Neural cell (in vitro differentiated cells): ENCODE measurements at regions not wholly inside any gene's neighbourhood (a gene's known extent, or its start where the extent isn't known, plus 50 kb on each side); places are given as distances from the start of the nearest gene placed in this dataset.

Source experiments
- H2AFZ ChIP-seq: fragments of 200-600, 300-800 bp; sonication (generic), shearing (Covaris generic); 2 replicates; pipeline ENCODE4 v1.6.0; 2014; ENCODE audit warnings: low read depth, mild to moderate bottlenecking, antibody characterized with exemption, low read length, moderate library complexity
- H3F3A ChIP-seq: fragments of 200-600 bp; shearing (Covaris generic); 2 replicates; pipeline ENCODE4 v1.6.1; 2016; ENCODE audit warnings: mild to moderate bottlenecking, moderate library complexity, mixed read lengths, antibody characterized with exemption, low read length; ENCODE audit not compliant: insufficient read depth, poor library complexity, severe bottlenecking
- H3K27ac ChIP-seq: fragments of 200-600, 300-800 bp; sonication (generic), shearing (Covaris generic); 2 replicates; pipeline ENCODE4 v1.5.1; 2014; ENCODE audit warnings: mild to moderate bottlenecking, low read length, moderate library complexity
- H3K27me3 ChIP-seq: fragments of 300-800, 200-600 bp; sonication (generic), shearing (Covaris generic); 2 replicates; pipeline ENCODE4 v1.6.0; 2014; ENCODE audit warnings: mild to moderate bottlenecking, low read depth, low read length, moderate library complexity; ENCODE audit not compliant: insufficient read depth
- H3K36me3 ChIP-seq: fragments of 300-800, 200-600 bp; sonication (generic), shearing (Covaris generic); 2 replicates; pipeline ENCODE4 v1.5.1; 2014; ENCODE audit warnings: mild to moderate bottlenecking, antibody characterized with exemption, low read length, moderate library complexity; ENCODE audit not compliant: insufficient read depth
- H3K4me2 ChIP-seq: fragments of 300-800, 200-600 bp; sonication (generic), shearing (Covaris generic); 2 replicates; pipeline ENCODE4 v1.6.0; 2014; ENCODE audit warnings: mild to moderate bottlenecking, low read length
- H3K4me3 ChIP-seq: fragments of 300-800, 200-600 bp; sonication (generic), shearing (Covaris generic); 2 replicates; pipeline ENCODE4 v1.5.1; 2014; ENCODE audit warnings: mild to moderate bottlenecking, low read length, moderate library complexity
- H3K79me2 ChIP-seq: fragments of 200-600 bp; shearing (Covaris generic); replicated peaks from 2 replicates; pipeline ENCODE4 v1.6.0; 2014; ENCODE audit warnings: mild to moderate bottlenecking, low read length, moderate library complexity; ENCODE audit not compliant: insufficient read depth
- H3K9ac ChIP-seq: fragments of 300-800, 200-600 bp; sonication (generic), shearing (Covaris generic); 2 replicates; pipeline ENCODE4 v1.6.1; 2016; ENCODE audit warnings: mild to moderate bottlenecking, low read length, mixed read lengths
- H3K9me2 ChIP-seq: fragments of 200-600 bp; shearing (Covaris generic); 2 replicates; pipeline ENCODE4 v1.6.1; 2016; ENCODE audit warnings: mild to moderate bottlenecking, low read length, mixed read lengths; ENCODE audit not compliant: insufficient read depth
- H3K9me3 ChIP-seq: fragments of 200-600, 300-800 bp; sonication (generic), shearing (Covaris generic); 2 replicates; pipeline ENCODE4 v1.6.1; 2016; ENCODE audit warnings: mild to moderate bottlenecking, mixed run types, low read length, moderate library complexity, mixed read lengths
- H4K20me1 ChIP-seq: fragments of 200-600 bp; shearing (Covaris generic); 2 replicates; pipeline ENCODE4 v1.6.1; 2016; ENCODE audit warnings: mild to moderate bottlenecking, mixed run types; ENCODE audit not compliant: insufficient read depth
- EP300 ChIP-seq: fragments of 450-650 bp; conservative IDR thresholded peaks from 2 replicates; pipeline ENCODE4 v1.6.1; 2014; ENCODE audit warnings: antibody characterized with exemption, mild to moderate bottlenecking, moderate library complexity; ENCODE audit not compliant: poor library complexity, severe bottlenecking
- EZH2 ChIP-seq: fragments of 200-600, 300-800 bp; shearing (Covaris generic), sonication (generic); IDR thresholded peaks from 2 replicates; pipeline ENCODE4 v1.6.1; 2014; ENCODE audit warnings: antibody characterized with exemption, low read length, borderline replicate concordance, mild to moderate bottlenecking; ENCODE audit not compliant: insufficient read depth, poor library complexity, severe bottlenecking
- MXI1 ChIP-seq: fragments of 450-650 bp; conservative IDR thresholded peaks from 2 replicates; pipeline ENCODE4 v1.6.1; 2014; ENCODE audit warnings: antibody characterized with exemption, mild to moderate bottlenecking; ENCODE audit not compliant: poor library complexity, severe bottlenecking
- POLR2AphosphoS5 ChIP-seq: IDR thresholded peaks from 2 replicates; pipeline ENCODE4 v1.6.1; 2012
- RAD21 ChIP-seq: fragments of 450-650 bp; conservative IDR thresholded peaks from 2 replicates; pipeline ENCODE4 v1.6.1; 2014; ENCODE audit warnings: antibody characterized with exemption, mild to moderate bottlenecking, moderate library complexity
- SMC3 ChIP-seq: fragments of 450-650 bp; conservative IDR thresholded peaks from 2 replicates; pipeline ENCODE4 v1.6.1; 2014; ENCODE audit warnings: antibody characterized with exemption, mild to moderate bottlenecking, moderate library complexity; ENCODE audit not compliant: poor library complexity
- TAF1 ChIP-seq: IDR thresholded peaks from 2 replicates; pipeline ENCODE4 v1.6.1; 2012; ENCODE audit warnings: low read depth
- TF ChIP-seq, protein P1 (sequence below): fragments of 450-650 bp; IDR thresholded peaks from 2 replicates; pipeline ENCODE4 v1.5.1; 2014; ENCODE audit warnings: antibody characterized with exemption, mild to moderate bottlenecking, moderate library complexity; ENCODE audit not compliant: poor library complexity, severe bottlenecking
- TF ChIP-seq, protein P2 (sequence below): IDR thresholded peaks from 2 replicates; pipeline ENCODE4 v1.6.1; 2012; ENCODE audit warnings: borderline replicate concordance

DNA sequence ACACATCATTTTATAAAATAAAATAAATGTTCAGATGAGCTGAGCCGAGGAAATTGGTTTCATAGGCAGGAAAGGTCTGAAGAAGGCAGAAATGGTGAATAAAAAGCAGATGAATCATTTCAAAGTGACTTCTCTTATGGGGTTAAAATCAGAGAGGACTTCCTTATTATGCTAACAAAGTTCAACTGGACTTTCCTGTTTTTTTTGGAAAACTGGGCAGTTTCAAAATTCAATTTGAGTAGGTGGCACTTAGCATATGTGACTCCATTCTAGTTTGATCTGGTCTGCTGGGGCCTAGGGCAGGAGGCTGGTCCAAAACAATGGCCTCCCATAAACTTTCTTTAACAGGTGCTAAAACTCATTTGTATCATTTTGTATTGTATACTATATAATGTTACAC lies 1794.9 kb upstream of the TENM3 start:
- no peak overlapping the region for H3K27ac ChIP-seq
- TF ChIP-seq, protein P1, sequence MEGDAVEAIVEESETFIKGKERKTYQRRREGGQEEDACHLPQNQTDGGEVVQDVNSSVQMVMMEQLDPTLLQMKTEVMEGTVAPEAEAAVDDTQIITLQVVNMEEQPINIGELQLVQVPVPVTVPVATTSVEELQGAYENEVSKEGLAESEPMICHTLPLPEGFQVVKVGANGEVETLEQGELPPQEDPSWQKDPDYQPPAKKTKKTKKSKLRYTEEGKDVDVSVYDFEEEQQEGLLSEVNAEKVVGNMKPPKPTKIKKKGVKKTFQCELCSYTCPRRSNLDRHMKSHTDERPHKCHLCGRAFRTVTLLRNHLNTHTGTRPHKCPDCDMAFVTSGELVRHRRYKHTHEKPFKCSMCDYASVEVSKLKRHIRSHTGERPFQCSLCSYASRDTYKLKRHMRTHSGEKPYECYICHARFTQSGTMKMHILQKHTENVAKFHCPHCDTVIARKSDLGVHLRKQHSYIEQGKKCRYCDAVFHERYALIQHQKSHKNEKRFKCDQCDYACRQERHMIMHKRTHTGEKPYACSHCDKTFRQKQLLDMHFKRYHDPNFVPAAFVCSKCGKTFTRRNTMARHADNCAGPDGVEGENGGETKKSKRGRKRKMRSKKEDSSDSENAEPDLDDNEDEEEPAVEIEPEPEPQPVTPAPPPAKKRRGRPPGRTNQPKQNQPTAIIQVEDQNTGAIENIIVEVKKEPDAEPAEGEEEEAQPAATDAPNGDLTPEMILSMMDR: no peak
- TF ChIP-seq SMC3 (no peak), MXI1 (no peak), EZH2 (no peak)
- no peaks in the 10 kb centered on the region for H4K20me1 ChIP-seq

DNA sequence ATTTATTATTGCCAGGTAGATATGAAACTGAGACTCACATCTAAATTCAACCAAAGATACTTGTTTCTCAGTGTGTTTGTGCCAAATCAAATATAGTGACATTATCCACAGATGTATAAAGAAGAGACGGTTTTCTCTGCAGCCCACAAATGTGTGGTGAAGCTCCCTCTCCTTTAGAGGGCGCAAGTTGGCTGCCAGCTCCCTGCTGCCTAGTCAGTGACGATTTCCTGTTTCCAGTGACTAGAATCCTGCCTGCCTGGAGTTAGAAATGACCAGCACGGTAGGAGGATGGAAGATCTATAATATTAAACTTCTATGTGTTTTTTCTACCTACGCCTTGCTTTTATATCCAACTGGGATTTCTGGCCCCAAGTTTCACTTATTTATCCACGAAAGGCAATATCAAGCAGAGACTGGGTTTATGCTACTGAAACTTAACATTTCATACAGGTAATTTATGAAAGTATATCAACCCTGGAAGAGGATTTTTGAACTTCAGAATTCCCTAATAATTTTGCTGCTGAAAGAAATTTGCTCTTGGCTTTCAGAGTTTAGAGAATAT lies 1793.7 kb upstream of the TENM3 start:
- Histone ChIP-seq H3K9me2 (no peaks in the 10 kb centered on the region), H3K27ac (no peak overlapping the region), H3K4me2 (no peak overlapping the region), H3K79me2 (no peaks in the 10 kb centered on the region), H4K20me1 (no peaks in the 10 kb centered on the region), H3K4me3 (no peak overlapping the region), H3K36me3 (no peaks in the 10 kb centered on the region), H3K9ac (no peak overlapping the region), H3F3A (no peaks in the 10 kb centered on the region), H3K27me3 (no peaks in the 10 kb centered on the region), H3K9me3 (no peaks in the 10 kb centered on the region), H2AFZ (no peak overlapping the region)
- TF ChIP-seq RAD21 (no peak), TAF1 (no peak), EZH2 (no peak), SMC3 (no peak), EP300 (no peak), POLR2AphosphoS5 (no peak), MXI1 (no peak)
- TF ChIP-seq, protein P2, sequence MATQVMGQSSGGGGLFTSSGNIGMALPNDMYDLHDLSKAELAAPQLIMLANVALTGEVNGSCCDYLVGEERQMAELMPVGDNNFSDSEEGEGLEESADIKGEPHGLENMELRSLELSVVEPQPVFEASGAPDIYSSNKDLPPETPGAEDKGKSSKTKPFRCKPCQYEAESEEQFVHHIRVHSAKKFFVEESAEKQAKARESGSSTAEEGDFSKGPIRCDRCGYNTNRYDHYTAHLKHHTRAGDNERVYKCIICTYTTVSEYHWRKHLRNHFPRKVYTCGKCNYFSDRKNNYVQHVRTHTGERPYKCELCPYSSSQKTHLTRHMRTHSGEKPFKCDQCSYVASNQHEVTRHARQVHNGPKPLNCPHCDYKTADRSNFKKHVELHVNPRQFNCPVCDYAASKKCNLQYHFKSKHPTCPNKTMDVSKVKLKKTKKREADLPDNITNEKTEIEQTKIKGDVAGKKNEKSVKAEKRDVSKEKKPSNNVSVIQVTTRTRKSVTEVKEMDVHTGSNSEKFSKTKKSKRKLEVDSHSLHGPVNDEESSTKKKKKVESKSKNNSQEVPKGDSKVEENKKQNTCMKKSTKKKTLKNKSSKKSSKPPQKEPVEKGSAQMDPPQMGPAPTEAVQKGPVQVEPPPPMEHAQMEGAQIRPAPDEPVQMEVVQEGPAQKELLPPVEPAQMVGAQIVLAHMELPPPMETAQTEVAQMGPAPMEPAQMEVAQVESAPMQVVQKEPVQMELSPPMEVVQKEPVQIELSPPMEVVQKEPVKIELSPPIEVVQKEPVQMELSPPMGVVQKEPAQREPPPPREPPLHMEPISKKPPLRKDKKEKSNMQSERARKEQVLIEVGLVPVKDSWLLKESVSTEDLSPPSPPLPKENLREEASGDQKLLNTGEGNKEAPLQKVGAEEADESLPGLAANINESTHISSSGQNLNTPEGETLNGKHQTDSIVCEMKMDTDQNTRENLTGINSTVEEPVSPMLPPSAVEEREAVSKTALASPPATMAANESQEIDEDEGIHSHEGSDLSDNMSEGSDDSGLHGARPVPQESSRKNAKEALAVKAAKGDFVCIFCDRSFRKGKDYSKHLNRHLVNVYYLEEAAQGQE: no peak
- TF ChIP-seq, protein P1: no peak

More for the DNA sequence above, 1794.9 kb upstream of the TENM3 start:
- no peaks in the 10 kb centered on the region for H3K9me3 ChIP-seq
- H3K9ac ChIP-seq: no peak overlapping the region
- H3K27me3 ChIP-seq: no peaks in the 10 kb centered on the region
- no peak overlapping the region for H3K4me3 ChIP-seq
- no peaks in the 10 kb centered on the region for H3F3A ChIP-seq
- H3K9me2 ChIP-seq: no peaks in the 10 kb centered on the region
- H2AFZ ChIP-seq: no peak overlapping the region
- no peaks in the 10 kb centered on the region for H3K36me3 ChIP-seq
- H3K79me2 ChIP-seq: no peaks in the 10 kb centered on the region
- H3K4me2 ChIP-seq: no peak overlapping the region
